CD4-positive, alpha-beta T cell (primary cell): ENCODE measurements at regions not wholly inside any gene's neighbourhood (a gene's known extent, or its start where the extent isn't known, plus 50 kb on each side); places are given as distances from the start of the nearest gene placed in this dataset.

Experiments used
- ATAC-seq: fragments of 200-7000 bp; cut with Tn5 transposase; one replicate; pipeline ENCODE4 v1.10.0; 2022; ENCODE audit warnings: mild to moderate bottlenecking; ENCODE audit not compliant: poor library complexity
- CTCF ChIA-PET: fragments of 350-600 bp; sonication (Branson Sonifier 250); formaldehyde crosslinking; loops from one replicate; lab custom pipeline; 2021; ENCODE audit warnings: antibody characterized with exemption, inconsistent platforms; lab: Charles Lee
- POLR2A ChIA-PET: fragments of 350-600 bp; sonication (Branson Sonifier 250); formaldehyde crosslinking; loops from one replicate; lab custom pipeline; 2021; ENCODE audit warnings: antibody characterized with exemption, inconsistent platforms; lab: Charles Lee
- DNase-seq, 14 experiments: peaks; one replicate each; pipeline ENCODE4 v3.0.0-alpha.2; 2013 to 2020; ENCODE audit warnings: mixed read lengths in 2 of 14
- H3K27ac ChIP-seq, 2 donors: one replicate each; pipeline versions ENCODE4 v1.5.1 to v1.7.0; 2013; ENCODE audit warnings: low read length in 2 of 2, low read depth in 1 of 2, mild to moderate bottlenecking in 1 of 2
- H3K27me3 ChIP-seq, 2 experiments: 1 replicate in 1 of 2; 2 replicates in 1 of 2; pipeline versions ENCODE4 v1.6.1 to v1.7.0; 2013; ENCODE audit warnings: low read length in 2 of 2, control low read depth in 1 of 2, mild to moderate bottlenecking in 1 of 2, moderate library complexity in 1 of 2; ENCODE audit not compliant: insufficient read depth in 2 of 2, control insufficient read depth in 1 of 2
- H3K36me3 ChIP-seq: one replicate; pipeline ENCODE4 v1.6.1; 2013; ENCODE audit warnings: low read length, control low read depth; ENCODE audit not compliant: insufficient read depth
- H3K4me1 ChIP-seq: one replicate; pipeline ENCODE4 v1.6.1; 2013; ENCODE audit warnings: low read length, control low read depth; ENCODE audit not compliant: insufficient read depth
- H3K4me3 ChIP-seq: one replicate; pipeline ENCODE4 v1.5.1; 2013; ENCODE audit warnings: mild to moderate bottlenecking, low read length, moderate library complexity
- H3K9me3 ChIP-seq, 2 experiments: 1 replicate in 1 of 2; 2 replicates in 1 of 2; pipeline versions ENCODE4 v1.6.1 to v1.7.0; 2013; ENCODE audit warnings: low read length in 2 of 2, mild to moderate bottlenecking in 2 of 2, control low read depth in 1 of 2, moderate library complexity in 1 of 2; ENCODE audit not compliant: control insufficient read depth in 1 of 2, insufficient read depth in 1 of 2
- H3K27ac Mint-ChIP-seq: one replicate; pipeline ENCODE4 v1.8.0; 2020; ENCODE audit warnings: mixed read lengths
- H3K27me3 Mint-ChIP-seq: one replicate; pipeline ENCODE4 v1.8.0; 2021; ENCODE audit warnings: mixed read lengths
- H3K36me3 Mint-ChIP-seq: one replicate; pipeline ENCODE4 v1.8.0; 2021; ENCODE audit warnings: low read depth, mixed read lengths
- H3K4me1 Mint-ChIP-seq: one replicate; pipeline ENCODE4 v1.8.0; 2021; ENCODE audit warnings: low read depth, mixed read lengths
- H3K4me3 Mint-ChIP-seq: one replicate; pipeline ENCODE4 v1.8.0; 2020; ENCODE audit warnings: mild to moderate bottlenecking, mixed read lengths
- H3K9me3 Mint-ChIP-seq: one replicate; pipeline ENCODE4 v1.8.0; 2020; ENCODE audit warnings: mixed read lengths
- intact Hi-C, 2 experiments: fragments of 100-400 bp; cut with DNase I in 1 of 2; cut with micrococcal nuclease in 1 of 2; formaldehyde crosslinking; loops; one replicate each; pipeline versions ENCODE4 v1.15.1 to v1.9.0; 2023 to 2025; cut with DNase I, micrococcal nuclease
- TF ChIP-seq, protein P1 (sequence below): fragments of 200-600 bp; IDR thresholded peaks from one replicate; pipeline ENCODE4 v1.8.0; 2022; ENCODE audit warnings: antibody characterized with exemption, mild to moderate bottlenecking

DNA sequence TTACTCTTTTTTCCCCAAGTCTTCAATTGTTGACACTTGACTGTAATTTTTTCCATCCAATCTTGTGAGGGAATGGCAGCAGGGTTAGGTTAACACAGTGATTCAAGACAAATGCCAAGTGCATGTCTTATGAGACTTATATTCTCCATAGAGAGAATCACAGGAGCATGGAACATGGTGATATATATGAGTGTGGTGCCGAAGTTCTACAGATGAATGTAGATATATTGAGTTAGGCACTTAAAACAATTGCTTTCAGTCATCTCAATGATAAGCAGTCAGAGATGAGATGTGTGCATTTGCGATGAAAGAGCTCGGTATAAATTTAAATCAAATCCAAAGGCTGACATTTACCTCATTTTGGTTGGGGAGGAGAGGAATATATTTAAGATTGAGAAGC is 211.2 kb downstream of the CDH10 start:
- no peaks in the 10 kb centered on the region for H3K36me3 ChIP-seq
- Mint-ChIP-seq H3K27me3 (no peaks in the 10 kb centered on the region), H3K9me3 (peaks cover 8% of the 10 kb centered on the region), H3K4me3 (no peak overlapping the region), H3K36me3 (no peaks in the 10 kb centered on the region), H3K27ac (no peak overlapping the region), H3K4me1 (no peaks in the 10 kb centered on the region)
- H3K4me1 ChIP-seq = no peaks in the 10 kb centered on the region
- intact Hi-C loops = no loop called here
- no peak for ATAC-seq
- no peaks in the 10 kb centered on the region for H3K27me3 ChIP-seq
- H3K9me3 ChIP-seq = peaks cover 0 to 13% of the 10 kb centered on the region in 2 experiments
- H3K27ac ChIP-seq = no peak overlapping the region
- CTCF ChIA-PET = no interaction called here
- TF ChIP-seq, protein P1, sequence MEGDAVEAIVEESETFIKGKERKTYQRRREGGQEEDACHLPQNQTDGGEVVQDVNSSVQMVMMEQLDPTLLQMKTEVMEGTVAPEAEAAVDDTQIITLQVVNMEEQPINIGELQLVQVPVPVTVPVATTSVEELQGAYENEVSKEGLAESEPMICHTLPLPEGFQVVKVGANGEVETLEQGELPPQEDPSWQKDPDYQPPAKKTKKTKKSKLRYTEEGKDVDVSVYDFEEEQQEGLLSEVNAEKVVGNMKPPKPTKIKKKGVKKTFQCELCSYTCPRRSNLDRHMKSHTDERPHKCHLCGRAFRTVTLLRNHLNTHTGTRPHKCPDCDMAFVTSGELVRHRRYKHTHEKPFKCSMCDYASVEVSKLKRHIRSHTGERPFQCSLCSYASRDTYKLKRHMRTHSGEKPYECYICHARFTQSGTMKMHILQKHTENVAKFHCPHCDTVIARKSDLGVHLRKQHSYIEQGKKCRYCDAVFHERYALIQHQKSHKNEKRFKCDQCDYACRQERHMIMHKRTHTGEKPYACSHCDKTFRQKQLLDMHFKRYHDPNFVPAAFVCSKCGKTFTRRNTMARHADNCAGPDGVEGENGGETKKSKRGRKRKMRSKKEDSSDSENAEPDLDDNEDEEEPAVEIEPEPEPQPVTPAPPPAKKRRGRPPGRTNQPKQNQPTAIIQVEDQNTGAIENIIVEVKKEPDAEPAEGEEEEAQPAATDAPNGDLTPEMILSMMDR = no peak
- H3K4me3 ChIP-seq = no peak overlapping the region
- no peak for DNase-seq
- POLR2A ChIA-PET = no interaction called here
